NCI-H1092 treated with DMSO at 0.1 percent for 48 hours (cell line): ENCODE measurements at regions not wholly inside any gene's neighbourhood (a gene's known extent, or its start where the extent isn't known, plus 50 kb on each side); places are given as distances from the start of the nearest gene placed in this dataset.

ENCODE experiments used
- DNase-seq: peaks from one replicate; lab custom pipeline; 2025; lab: John Stamatoyannopoulos, UW

- DNase-seq: no peak
These were observed 495.5 kb downstream of the TBC1D22A start for GRCh38 chr22:47257976-47258375.

GRCh38 chr22:47257566-47257965 lies 495.1 kb downstream of the TBC1D22A start:
- DNase-seq: no peak

GRCh38 chr22:47251911-47252310 lies 489.5 kb downstream of the TBC1D22A start:
- no peak for DNase-seq

- DNase-seq: no peak
These were observed 488.7 kb downstream of the TBC1D22A start for GRCh38 chr22:47250995-47251765.

GRCh38 chr22:47249370-47249928 lies 487.0 kb downstream of the TBC1D22A start:
- no peak for DNase-seq

GRCh38 chr22:47248925-47249324 lies 486.5 kb downstream of the TBC1D22A start:
- DNase-seq: no peak

GRCh38 chr22:47247579-47248240 lies 485.3 kb downstream of the TBC1D22A start:
- DNase-seq: no peak

- DNase-seq: no peak
These were observed 483.3 kb downstream of the TBC1D22A start for GRCh38 chr22:47245786-47246185.

GRCh38 chr22:47245286-47245685 lies 482.8 kb downstream of the TBC1D22A start:
- DNase-seq: no peak

GRCh38 chr22:47240116-47240515 lies 477.7 kb downstream of the TBC1D22A start:
- DNase-seq: no peak

GRCh38 chr22:47239474-47239860 lies 477.0 kb downstream of the TBC1D22A start:
- DNase-seq: no peak

- no peak for DNase-seq
These were observed 476.4 kb downstream of the TBC1D22A start for GRCh38 chr22:47238690-47239473.

- DNase-seq: no peak
These were observed 475.5 kb downstream of the TBC1D22A start for GRCh38 chr22:47237890-47238480.

GRCh38 chr22:47236718-47237117 lies 474.3 kb downstream of the TBC1D22A start:
- DNase-seq: no peak

GRCh38 chr22:47236161-47236560 lies 473.7 kb downstream of the TBC1D22A start:
- no peak for DNase-seq

GRCh38 chr22:47233316-47234243 lies 471.1 kb downstream of the TBC1D22A start:
- no peak for DNase-seq

- DNase-seq: no peak
These were observed 470.3 kb downstream of the TBC1D22A start for GRCh38 chr22:47232753-47233152.

- DNase-seq: no peak
These were observed 469.7 kb downstream of the TBC1D22A start for GRCh38 chr22:47232197-47232596.

GRCh38 chr22:47231759-47232158 lies 469.3 kb downstream of the TBC1D22A start:
- DNase-seq: no peak

GRCh38 chr22:47230741-47231140 lies 468.3 kb downstream of the TBC1D22A start:
- DNase-seq: no peak

GRCh38 chr22:47230251-47230650 lies 467.8 kb downstream of the TBC1D22A start:
- no peak for DNase-seq
